ENCODE measurements at regions not wholly inside any gene's neighbourhood (a gene's known extent, or its start where the extent isn't known, plus 50 kb on each side); places are given as distances from the start of the nearest gene placed in this dataset.

DNA sequence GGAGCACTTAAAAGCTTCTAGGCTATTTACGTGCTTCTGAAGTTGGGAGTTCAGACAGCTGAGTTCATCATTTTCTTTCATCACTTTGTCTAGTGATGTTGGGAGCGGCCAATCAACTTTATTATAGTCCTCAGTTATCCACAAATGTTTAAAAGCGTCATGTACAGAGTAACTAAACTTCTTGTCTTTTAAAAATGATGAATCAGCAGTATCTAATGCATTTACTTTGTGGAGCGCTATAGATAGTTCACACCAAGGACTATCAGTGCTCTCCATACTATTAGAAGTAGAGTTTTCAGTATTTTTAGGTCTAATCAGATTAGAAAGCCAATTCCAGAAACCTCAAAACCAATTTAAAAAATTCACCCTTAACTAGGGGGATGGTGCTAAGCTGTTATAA, 778.7 kb upstream of the PRMT6 start:
- TF ChIP-seq, protein P1, sequence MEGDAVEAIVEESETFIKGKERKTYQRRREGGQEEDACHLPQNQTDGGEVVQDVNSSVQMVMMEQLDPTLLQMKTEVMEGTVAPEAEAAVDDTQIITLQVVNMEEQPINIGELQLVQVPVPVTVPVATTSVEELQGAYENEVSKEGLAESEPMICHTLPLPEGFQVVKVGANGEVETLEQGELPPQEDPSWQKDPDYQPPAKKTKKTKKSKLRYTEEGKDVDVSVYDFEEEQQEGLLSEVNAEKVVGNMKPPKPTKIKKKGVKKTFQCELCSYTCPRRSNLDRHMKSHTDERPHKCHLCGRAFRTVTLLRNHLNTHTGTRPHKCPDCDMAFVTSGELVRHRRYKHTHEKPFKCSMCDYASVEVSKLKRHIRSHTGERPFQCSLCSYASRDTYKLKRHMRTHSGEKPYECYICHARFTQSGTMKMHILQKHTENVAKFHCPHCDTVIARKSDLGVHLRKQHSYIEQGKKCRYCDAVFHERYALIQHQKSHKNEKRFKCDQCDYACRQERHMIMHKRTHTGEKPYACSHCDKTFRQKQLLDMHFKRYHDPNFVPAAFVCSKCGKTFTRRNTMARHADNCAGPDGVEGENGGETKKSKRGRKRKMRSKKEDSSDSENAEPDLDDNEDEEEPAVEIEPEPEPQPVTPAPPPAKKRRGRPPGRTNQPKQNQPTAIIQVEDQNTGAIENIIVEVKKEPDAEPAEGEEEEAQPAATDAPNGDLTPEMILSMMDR (IDR thresholded peaks at IDR 0.05; ENCODE audit: borderline replicate concordance, extremely low read depth, low read length, poor library complexity, severe bottlenecking) = no peak
- no peak for TF ChIP-seq EZH2 (IDR thresholded peaks at IDR 0.05; ENCODE audit: borderline replicate concordance, low read depth, low read length, severe bottlenecking)
